HCT116 (cell line): ENCODE measurements at regions not wholly inside any gene's neighbourhood (a gene's known extent, or its start where the extent isn't known, plus 50 kb on each side); places are given as distances from the start of the nearest gene placed in this dataset.

ENCODE experiments used
- ATAC-seq: fragments of 200-7000 bp; cut with Tn5 transposase; 2 replicates; pipeline ENCODE4 v1.9.1; 2020; ENCODE audit warnings: mild to moderate bottlenecking, moderate library complexity
- BruUV-seq: library from RNA; stranded (reverse); fragments of 400-500 nt; replicated peaks from 2 replicates; lab custom pipeline; 2021; lab: Mats Ljungman, UMichigan
- CTCF ChIA-PET: fragments of 300-600 bp; sonication (Branson Sonifier 250); formaldehyde crosslinking; loops from one replicate; lab custom pipeline; 2021; ENCODE audit warnings: antibody characterized with exemption; lab: Charles Lee
- POLR2A ChIA-PET: fragments of 300-600, 350-600 bp; sonication (Branson Sonifier 250); formaldehyde crosslinking; loops from one replicate; lab custom pipeline; 2021; ENCODE audit warnings: antibody characterized with exemption; lab: Charles Lee
- RAD21 ChIA-PET, 2 experiments: fragments of 300-600 bp; sonication (Branson Sonifier 250); formaldehyde crosslinking; loops; one replicate each; lab custom pipeline; 2023; ENCODE audit warnings: low total read pairs in 2 of 2; ENCODE audit not compliant: uncharacterized antibody in 2 of 2, unreplicated experiment in 2 of 2, low non-redundant PET in 1 of 2; lab: Charles Lee
- DNase-seq: peaks from one replicate; pipeline ENCODE4 v3.0.0-alpha.2; 2010; ENCODE audit warnings: low read depth, low spot score
- H2AFZ ChIP-seq: fragments of 200-600 bp; shearing (Covaris generic), sonication (generic); 2 replicates; pipeline ENCODE4 v1.6.1; 2017; ENCODE audit warnings: low read depth, mixed run types, mixed read lengths, antibody characterized with exemption, low read length; ENCODE audit not compliant: poor library complexity, severe bottlenecking
- H3K27ac ChIP-seq: 2 replicates; pipeline ENCODE4 v1.5.1; 2012; ENCODE audit warnings: low read depth, low read length
- H3K27me3 ChIP-seq: fragments of 200-600 bp; sonication (generic); 2 replicates; pipeline ENCODE4 v1.6.1; 2016; ENCODE audit warnings: mixed run types, low read length, mixed read lengths; ENCODE audit not compliant: insufficient read depth
- H3K36me3 ChIP-seq, 2 experiments: fragments of 200-500 bp in 1 of 2; fragments of 200-600 bp in 1 of 2; sonication (Bioruptor generic) in 1 of 2; sonication (generic) in 1 of 2; 2 replicates each; pipeline versions ENCODE4 v1.5.1 to v1.6.1; 2014 to 2016; ENCODE audit warnings: low read length in 2 of 2, inconsistent platforms in 1 of 2, mixed read lengths in 1 of 2, mixed run types in 1 of 2; ENCODE audit not compliant: insufficient read depth in 2 of 2, control insufficient read depth in 1 of 2
- H3K4me1 ChIP-seq, 2 experiments: fragments of 200-600 bp in 1 of 2; sonication (generic) in 1 of 2; 2 replicates each; pipeline versions ENCODE4 v1.5.1 to v1.6.1; 2012 to 2017; ENCODE audit warnings: low read length in 2 of 2, inconsistent platforms in 1 of 2, mild to moderate bottlenecking in 1 of 2, mixed read lengths in 1 of 2, mixed run types in 1 of 2, moderate library complexity in 1 of 2; ENCODE audit not compliant: insufficient read depth in 2 of 2, control insufficient read depth in 1 of 2
- H3K4me2 ChIP-seq: fragments of 200-600 bp; sonication (generic); 2 replicates; pipeline ENCODE4 v1.6.1; 2017; ENCODE audit warnings: mixed run types, low read length, mixed read lengths
- H3K4me3 ChIP-seq, 2 experiments: fragments of 200-600 bp in 1 of 2; sonication (generic) in 1 of 2; replicated peaks in 1 of 2; 2 replicates each; pipeline ENCODE4 v1.5.1; 2011 to 2016; ENCODE audit warnings: low read length in 2 of 2, control low read depth in 1 of 2, low read depth in 1 of 2, mild to moderate bottlenecking in 1 of 2, mixed read lengths in 1 of 2, mixed run types in 1 of 2
- H3K79me2 ChIP-seq: fragments of 200-600 bp; sonication (generic); 2 replicates; pipeline ENCODE4 v1.6.1; 2017; ENCODE audit warnings: mild to moderate bottlenecking, mixed run types, low read length, moderate library complexity, mixed read lengths; ENCODE audit not compliant: insufficient read depth
- H3K9ac ChIP-seq: fragments of 200-600 bp; sonication (generic); 2 replicates; pipeline ENCODE4 v1.6.1; 2016; ENCODE audit warnings: low read length, mixed read lengths
- H3K9me2 ChIP-seq: fragments of 200-600 bp; sonication (generic), shearing (Covaris generic); 2 replicates; pipeline ENCODE4 v1.6.1; 2017; ENCODE audit warnings: mixed run types, mild to moderate bottlenecking, moderate library complexity; ENCODE audit not compliant: insufficient read depth
- H3K9me3 ChIP-seq, 2 experiments: fragments of 200-500 bp in 1 of 2; fragments of 200-600 bp in 1 of 2; sonication (Bioruptor generic) in 1 of 2; sonication (generic) in 1 of 2; 2 replicates each; pipeline ENCODE4 v1.6.1; 2014 to 2017; ENCODE audit warnings: low read length in 2 of 2, mixed read lengths in 2 of 2, inconsistent platforms in 1 of 2, low read depth in 1 of 2, mild to moderate bottlenecking in 1 of 2, mixed run types in 1 of 2, moderate library complexity in 1 of 2; ENCODE audit not compliant: control insufficient read depth in 1 of 2, insufficient read depth in 1 of 2
- H4K20me1 ChIP-seq: fragments of 200-600 bp; sonication (generic), shearing (Covaris generic); 2 replicates; pipeline ENCODE4 v1.6.1; 2017; ENCODE audit warnings: mixed run types, mild to moderate bottlenecking, moderate library complexity; ENCODE audit not compliant: insufficient read depth
- CBX3 ChIP-seq: IDR thresholded peaks from 2 replicates; pipeline ENCODE4 v1.6.1; 2012; ENCODE audit warnings: low read depth
- CEBPB ChIP-seq: IDR thresholded peaks from 2 replicates; pipeline ENCODE4 v1.6.1; 2012; ENCODE audit warnings: low read depth
- ELF1 ChIP-seq: IDR thresholded peaks from 2 replicates; pipeline ENCODE4 v1.6.1; 2012; ENCODE audit warnings: low read depth, borderline replicate concordance
- FOSL1 ChIP-seq: IDR thresholded peaks from 2 replicates; pipeline ENCODE4 v1.6.1; 2012; ENCODE audit warnings: low read depth
- JUND ChIP-seq: IDR thresholded peaks from 2 replicates; pipeline ENCODE4 v1.6.1; 2012
- POLR2A ChIP-seq: IDR thresholded peaks from 2 replicates; pipeline ENCODE4 v1.7.0; 2011; ENCODE audit warnings: borderline replicate concordance; ENCODE audit not compliant: insufficient read depth, insufficient read length; ENCODE audit errors: extremely low read depth
- SIN3A ChIP-seq: IDR thresholded peaks from 2 replicates; pipeline ENCODE4 v1.6.1; 2012; ENCODE audit warnings: low read depth
- SRF ChIP-seq: IDR thresholded peaks from 2 replicates; pipeline ENCODE4 v1.6.1; 2012; ENCODE audit warnings: low read depth
- TCF7L2 ChIP-seq: IDR thresholded peaks from 2 replicates; pipeline ENCODE4 v1.7.0; 2011; ENCODE audit warnings: borderline replicate concordance, inconsistent platforms; ENCODE audit not compliant: insufficient read depth, insufficient read length; ENCODE audit errors: extremely low read depth
- YY1 ChIP-seq: IDR thresholded peaks from 2 replicates; pipeline ENCODE4 v1.6.1; 2011; ENCODE audit warnings: low read length, low read depth, moderate library complexity, mild to moderate bottlenecking; ENCODE audit not compliant: insufficient replicate concordance; ENCODE audit errors: extremely low read depth
- ZFX ChIP-seq: fragments of 450-650 bp; IDR thresholded peaks from 2 replicates; pipeline ENCODE4 v1.6.1; 2017
- ZNF274 ChIP-seq: fragments of 200-500 bp; sonication (Bioruptor generic); IDR thresholded peaks from 2 replicates; pipeline ENCODE4 v1.6.1; 2014; ENCODE audit warnings: mild to moderate bottlenecking, low read depth, low read length, inconsistent platforms
- intact Hi-C: fragments of 100-400 bp; cut with micrococcal nuclease; formaldehyde crosslinking; loops from 2 replicates; pipeline ENCODE4 v1.10.0; 2022
- TF ChIP-seq, protein P1 (sequence below): IDR thresholded peaks from 2 replicates; pipeline ENCODE4 v1.6.1; 2012
- TF ChIP-seq, protein P2 (sequence below): IDR thresholded peaks from 2 replicates; pipeline ENCODE4 v1.6.1; 2011; ENCODE audit warnings: mild to moderate bottlenecking, low read length, moderate library complexity; ENCODE audit not compliant: insufficient replicate concordance; ENCODE audit errors: extremely low read depth
- TF ChIP-seq, protein P3 (sequence below): IDR thresholded peaks from 2 replicates; pipeline ENCODE4 v1.6.1; 2012
- TF ChIP-seq, protein P4 (sequence below): IDR thresholded peaks from 2 replicates; pipeline ENCODE4 v1.6.1; 2012; ENCODE audit warnings: low read depth

DNA sequence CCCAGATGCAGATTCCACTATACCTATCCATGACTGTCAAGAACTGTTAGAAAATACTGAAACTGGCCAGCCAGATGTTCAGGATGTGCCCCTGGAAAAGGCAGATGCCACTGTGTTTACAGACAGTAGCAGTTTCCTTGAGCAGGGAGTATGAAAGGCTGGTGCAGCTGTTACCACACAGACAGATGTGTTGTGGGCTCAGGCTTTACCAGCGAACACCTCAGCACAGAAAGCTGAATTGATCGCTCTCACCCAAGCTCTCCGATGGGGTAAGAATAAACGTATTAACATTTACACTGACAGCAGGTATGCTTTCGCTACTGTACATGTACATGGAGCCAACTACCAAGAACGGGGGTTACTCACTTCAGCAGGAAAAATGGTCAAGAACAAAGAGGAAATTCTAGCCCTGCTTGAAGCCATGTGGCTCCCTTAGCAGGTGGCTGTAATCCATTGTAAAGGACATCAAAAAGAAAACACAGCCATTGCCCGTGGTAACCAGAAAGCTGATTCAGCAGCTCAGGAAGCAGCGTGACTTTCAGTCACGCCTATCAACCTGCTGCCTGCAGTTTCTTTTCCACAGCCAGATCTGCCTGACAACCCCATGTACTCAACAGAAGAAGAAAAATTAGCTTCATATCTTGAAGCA, 459.7 kb upstream of the HTR1E start:
- Histone ChIP-seq H3K4me2 (no peak overlapping the region), H3K4me3 (no peak overlapping the region), H3K27me3 (no peaks in the 10 kb centered on the region), H3K36me3 (no peaks in the 10 kb centered on the region), H3K4me1 (no peaks in the 10 kb centered on the region), H3K9me2 (no peaks in the 10 kb centered on the region), H4K20me1 (no peaks in the 10 kb centered on the region), H3K9ac (no peak overlapping the region), H3K9me3 (no peaks in the 10 kb centered on the region), H2AFZ (no peak overlapping the region), H3K79me2 (no peaks in the 10 kb centered on the region), H3K27ac (no peak overlapping the region)
- ATAC-seq (no peak), DNase-seq (no peak)
- RAD21 ChIA-PET, result no interaction called here
- BruUV-seq, result no TSS peak
- intact Hi-C loops, result no loop called here
- TF ChIP-seq TCF7L2 (no peak), JUND (no peak), ZNF274 (no peak), POLR2A (no peak), ELF1 (no peak), CEBPB (no peak), CBX3 (no peak), YY1 (no peak), SIN3A (no peak), SRF (no peak), ZFX (no peak)
- TF ChIP-seq, protein P1, sequence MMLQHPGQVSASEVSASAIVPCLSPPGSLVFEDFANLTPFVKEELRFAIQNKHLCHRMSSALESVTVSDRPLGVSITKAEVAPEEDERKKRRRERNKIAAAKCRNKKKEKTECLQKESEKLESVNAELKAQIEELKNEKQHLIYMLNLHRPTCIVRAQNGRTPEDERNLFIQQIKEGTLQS, result no peak
- POLR2A ChIA-PET, result no interaction called here
- CTCF ChIA-PET, result no interaction called here

DNA sequence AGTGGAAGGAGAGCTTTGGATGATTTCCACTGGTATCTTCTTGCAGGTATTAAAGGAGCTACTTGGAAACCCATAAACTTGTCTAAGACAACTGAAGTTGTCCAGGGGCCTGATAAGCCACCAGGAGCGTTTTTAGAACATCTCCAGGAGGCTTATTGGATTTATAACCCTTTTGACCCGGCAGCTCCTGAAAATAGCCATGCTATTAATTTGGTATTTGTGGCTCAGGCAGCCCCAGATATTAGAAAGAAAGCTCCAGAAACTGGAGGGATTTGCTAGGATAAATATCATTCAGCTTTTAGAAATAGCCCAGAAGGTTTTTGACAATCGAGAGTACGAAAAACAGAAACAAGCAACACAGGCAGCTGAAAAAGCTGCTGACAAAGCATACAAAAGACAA, 461.0 kb upstream of the HTR1E start:
- H3K9ac ChIP-seq, result no peak overlapping the region
- no peaks in the 10 kb centered on the region for H3K9me2 ChIP-seq
- no peaks in the 10 kb centered on the region for H3K4me1 ChIP-seq
- H3K4me3 ChIP-seq, result no peak overlapping the region
- BruUV-seq, result no TSS peak
- H3K79me2 ChIP-seq, result no peaks in the 10 kb centered on the region
- H3K4me2 ChIP-seq, result no peak overlapping the region
- intact Hi-C loops, result no loop called here
- ChIA-PET CTCF (no interaction called here), POLR2A (no interaction called here), RAD21 (no interaction called here)
- H3K27ac ChIP-seq, result no peak overlapping the region
- no peaks in the 10 kb centered on the region for H3K27me3 ChIP-seq
- H4K20me1 ChIP-seq, result no peaks in the 10 kb centered on the region
- no peak for ATAC-seq
- no peaks in the 10 kb centered on the region for H3K36me3 ChIP-seq
- no peak for DNase-seq
- H2AFZ ChIP-seq, result no peak overlapping the region
- no peaks in the 10 kb centered on the region for H3K9me3 ChIP-seq
- TF ChIP-seq SIN3A (no peak), YY1 (no peak), FOSL1 (no peak), POLR2A (no peak)
- TF ChIP-seq, protein P2, sequence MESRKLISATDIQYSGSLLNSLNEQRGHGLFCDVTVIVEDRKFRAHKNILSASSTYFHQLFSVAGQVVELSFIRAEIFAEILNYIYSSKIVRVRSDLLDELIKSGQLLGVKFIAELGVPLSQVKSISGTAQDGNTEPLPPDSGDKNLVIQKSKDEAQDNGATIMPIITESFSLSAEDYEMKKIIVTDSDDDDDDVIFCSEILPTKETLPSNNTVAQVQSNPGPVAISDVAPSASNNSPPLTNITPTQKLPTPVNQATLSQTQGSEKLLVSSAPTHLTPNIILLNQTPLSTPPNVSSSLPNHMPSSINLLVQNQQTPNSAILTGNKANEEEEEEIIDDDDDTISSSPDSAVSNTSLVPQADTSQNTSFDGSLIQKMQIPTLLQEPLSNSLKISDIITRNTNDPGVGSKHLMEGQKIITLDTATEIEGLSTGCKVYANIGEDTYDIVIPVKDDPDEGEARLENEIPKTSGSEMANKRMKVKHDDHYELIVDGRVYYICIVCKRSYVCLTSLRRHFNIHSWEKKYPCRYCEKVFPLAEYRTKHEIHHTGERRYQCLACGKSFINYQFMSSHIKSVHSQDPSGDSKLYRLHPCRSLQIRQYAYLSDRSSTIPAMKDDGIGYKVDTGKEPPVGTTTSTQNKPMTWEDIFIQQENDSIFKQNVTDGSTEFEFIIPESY, result no peak
- TF ChIP-seq, protein P3, sequence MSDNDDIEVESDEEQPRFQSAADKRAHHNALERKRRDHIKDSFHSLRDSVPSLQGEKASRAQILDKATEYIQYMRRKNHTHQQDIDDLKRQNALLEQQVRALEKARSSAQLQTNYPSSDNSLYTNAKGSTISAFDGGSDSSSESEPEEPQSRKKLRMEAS, result no peak
- TF ChIP-seq, protein P4, sequence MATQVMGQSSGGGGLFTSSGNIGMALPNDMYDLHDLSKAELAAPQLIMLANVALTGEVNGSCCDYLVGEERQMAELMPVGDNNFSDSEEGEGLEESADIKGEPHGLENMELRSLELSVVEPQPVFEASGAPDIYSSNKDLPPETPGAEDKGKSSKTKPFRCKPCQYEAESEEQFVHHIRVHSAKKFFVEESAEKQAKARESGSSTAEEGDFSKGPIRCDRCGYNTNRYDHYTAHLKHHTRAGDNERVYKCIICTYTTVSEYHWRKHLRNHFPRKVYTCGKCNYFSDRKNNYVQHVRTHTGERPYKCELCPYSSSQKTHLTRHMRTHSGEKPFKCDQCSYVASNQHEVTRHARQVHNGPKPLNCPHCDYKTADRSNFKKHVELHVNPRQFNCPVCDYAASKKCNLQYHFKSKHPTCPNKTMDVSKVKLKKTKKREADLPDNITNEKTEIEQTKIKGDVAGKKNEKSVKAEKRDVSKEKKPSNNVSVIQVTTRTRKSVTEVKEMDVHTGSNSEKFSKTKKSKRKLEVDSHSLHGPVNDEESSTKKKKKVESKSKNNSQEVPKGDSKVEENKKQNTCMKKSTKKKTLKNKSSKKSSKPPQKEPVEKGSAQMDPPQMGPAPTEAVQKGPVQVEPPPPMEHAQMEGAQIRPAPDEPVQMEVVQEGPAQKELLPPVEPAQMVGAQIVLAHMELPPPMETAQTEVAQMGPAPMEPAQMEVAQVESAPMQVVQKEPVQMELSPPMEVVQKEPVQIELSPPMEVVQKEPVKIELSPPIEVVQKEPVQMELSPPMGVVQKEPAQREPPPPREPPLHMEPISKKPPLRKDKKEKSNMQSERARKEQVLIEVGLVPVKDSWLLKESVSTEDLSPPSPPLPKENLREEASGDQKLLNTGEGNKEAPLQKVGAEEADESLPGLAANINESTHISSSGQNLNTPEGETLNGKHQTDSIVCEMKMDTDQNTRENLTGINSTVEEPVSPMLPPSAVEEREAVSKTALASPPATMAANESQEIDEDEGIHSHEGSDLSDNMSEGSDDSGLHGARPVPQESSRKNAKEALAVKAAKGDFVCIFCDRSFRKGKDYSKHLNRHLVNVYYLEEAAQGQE, result no peak
